HG03159 (cell line): ENCODE measurements at regions not wholly inside any gene's neighbourhood (a gene's known extent, or its start where the extent isn't known, plus 50 kb on each side); places are given as distances from the start of the nearest gene placed in this dataset.

Experiments
- ATAC-seq: cut with Tn5 transposase; IDR thresholded peaks from one replicate; pipeline ENCODE4 v1.9.1; 2021; ENCODE audit warnings: mild to moderate bottlenecking, moderate library complexity; ENCODE audit not compliant: unreplicated experiment

DNA sequence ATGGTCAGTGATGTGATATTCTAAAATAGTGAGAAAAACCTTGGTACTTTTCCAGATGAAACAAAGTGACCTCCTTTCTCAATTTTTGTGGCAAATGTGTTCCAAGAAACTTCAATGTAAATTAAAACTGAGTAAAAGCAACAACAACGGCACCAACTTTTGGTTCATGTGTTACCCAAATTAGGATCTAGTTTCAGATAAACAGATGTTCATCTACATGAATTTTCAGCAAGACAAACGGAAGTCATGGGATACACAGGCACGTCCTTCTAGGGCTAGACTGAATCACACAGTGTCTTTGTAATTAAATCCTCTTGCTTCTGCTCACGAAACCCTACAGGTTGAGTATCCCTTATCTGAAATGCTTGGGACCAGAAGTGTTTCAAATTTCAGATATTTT is 915.2 kb downstream of the TFAP2A start:
- no peak for ATAC-seq

DNA sequence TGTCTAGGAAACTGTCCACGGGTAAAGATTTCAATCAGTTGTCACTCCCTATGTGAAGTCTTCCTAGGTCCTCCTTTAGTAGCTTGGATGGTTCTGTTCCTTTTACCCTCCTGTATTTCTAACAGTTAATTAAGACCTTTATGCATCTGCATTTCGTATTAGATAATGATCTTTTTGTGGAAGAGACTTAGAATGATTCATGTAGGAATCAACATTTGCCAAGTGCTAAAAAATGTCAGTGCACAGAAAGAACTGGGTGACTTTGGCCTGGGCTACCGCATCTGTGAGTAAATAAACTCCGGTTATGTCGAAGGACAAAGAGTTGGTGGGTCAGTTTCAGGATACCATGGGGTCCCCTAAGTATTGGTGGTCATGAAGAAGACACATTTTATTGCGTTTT is 918.0 kb downstream of the TFAP2A start:
- no peak for ATAC-seq

DNA sequence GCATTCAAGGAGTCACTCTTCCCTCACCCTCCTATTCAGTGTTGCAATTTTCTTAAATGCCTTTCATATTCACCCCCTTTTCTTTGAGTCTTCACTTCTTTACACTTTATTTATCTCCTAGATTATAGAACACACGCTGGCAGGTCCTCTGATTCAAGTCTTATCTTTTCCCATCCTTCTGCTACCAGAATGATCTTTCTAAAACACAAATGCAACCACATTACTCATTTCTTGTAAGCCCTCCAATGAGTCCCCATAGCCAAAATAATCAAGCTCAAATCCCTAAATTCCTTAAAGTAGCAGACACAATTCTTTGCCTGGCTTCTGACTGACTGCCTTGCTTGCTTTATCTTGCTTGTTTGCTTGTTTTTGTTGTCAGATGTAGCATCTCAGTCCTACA is 920.0 kb downstream of the TFAP2A start:
- ATAC-seq, result no peak

DNA sequence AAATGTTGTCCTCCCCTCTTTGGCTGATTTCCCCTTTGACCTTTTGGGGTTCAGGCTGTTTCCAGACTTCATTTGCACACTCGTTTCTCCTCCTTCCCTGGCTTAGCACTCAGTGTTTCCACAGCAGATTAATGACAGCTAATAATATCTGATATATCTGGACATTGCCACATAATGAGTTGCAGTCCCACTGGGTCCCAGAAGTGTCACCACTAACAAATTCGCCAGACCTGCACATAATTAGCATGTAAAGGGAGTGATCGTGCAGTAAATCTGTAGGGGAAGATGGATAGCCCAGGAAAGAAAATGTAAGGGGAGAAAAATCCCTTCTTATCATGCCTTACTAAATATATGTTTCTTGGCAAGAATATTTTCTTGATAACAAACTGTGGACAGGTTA is 922.1 kb downstream of the TFAP2A start:
- ATAC-seq, result no peak

DNA sequence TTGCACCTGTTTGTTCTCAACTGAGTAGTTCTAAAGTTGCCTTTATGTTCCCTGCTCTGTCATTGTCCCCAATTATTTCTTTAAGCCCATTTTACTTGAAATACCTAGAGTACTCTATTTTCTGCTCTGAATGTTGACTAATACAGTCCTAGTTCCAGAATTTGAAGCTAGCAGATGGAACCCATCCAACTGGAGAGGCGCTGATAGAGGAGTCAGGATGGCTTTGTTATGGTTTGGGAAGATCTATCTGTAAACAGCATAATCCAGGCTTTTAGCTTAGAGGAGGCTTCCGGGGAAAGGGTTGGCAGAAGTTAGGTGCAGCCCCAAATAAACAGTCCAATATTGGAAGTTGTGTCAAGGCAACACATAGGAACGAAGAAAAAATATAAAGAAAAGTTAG is 927.7 kb downstream of the TFAP2A start:
- no peak for ATAC-seq

DNA sequence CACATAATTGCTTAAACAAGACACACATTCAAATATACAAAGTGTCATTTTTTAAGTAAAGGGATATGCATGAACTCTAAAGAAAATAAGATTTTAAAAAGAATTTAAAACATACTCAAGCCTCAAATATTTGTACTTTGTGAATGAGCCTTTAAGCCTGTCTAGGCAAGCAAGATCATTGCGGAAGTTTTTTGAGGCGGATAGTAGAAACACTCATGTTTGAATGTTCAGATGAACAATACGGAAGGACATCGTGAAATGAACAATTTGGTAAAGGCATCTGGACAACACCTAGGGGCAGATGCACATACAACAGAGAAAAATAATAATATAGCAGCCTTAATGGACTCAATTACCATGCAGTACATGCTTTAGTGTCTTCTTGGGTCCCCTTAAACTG is 928.9 kb downstream of the TFAP2A start:
- no peak for ATAC-seq

DNA sequence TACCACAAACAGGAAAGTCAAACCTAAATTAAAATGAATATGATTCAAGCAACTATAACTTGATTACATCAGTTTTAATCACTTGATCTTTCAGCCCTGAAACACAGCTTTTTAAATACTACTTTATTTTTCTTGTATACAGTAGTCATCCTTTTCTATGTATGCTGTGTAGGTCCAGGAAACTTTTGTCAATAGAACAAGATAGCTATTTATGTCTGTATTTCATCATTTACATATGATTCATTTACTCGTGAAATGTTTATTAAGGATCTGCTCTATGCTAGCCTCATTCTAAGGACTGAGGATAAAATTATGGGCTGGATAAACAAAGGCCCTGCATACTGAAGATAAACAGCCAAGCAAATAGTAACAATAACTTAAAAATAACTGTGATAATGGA is 930.2 kb downstream of the TFAP2A start:
- ATAC-seq, result no peak

DNA sequence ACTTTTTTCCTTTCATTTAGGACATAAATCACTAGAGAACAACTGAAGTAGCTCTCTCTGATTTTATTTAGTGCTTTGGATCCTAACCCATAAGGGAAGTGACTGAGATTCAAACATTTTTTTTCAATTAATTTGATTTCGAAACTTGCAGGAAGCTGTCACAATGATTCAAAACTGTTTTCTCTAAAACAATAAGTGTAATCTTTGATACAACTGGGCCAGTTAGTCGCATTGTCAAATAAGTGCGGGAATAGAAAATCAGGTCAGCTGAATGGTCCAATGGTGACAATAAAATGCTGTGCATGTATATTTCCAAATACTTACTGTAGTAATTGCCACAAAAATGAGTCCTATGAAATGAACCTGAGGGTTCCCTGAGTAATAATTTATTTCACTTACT is 930.8 kb downstream of the TFAP2A start:
- ATAC-seq, result no peak

DNA sequence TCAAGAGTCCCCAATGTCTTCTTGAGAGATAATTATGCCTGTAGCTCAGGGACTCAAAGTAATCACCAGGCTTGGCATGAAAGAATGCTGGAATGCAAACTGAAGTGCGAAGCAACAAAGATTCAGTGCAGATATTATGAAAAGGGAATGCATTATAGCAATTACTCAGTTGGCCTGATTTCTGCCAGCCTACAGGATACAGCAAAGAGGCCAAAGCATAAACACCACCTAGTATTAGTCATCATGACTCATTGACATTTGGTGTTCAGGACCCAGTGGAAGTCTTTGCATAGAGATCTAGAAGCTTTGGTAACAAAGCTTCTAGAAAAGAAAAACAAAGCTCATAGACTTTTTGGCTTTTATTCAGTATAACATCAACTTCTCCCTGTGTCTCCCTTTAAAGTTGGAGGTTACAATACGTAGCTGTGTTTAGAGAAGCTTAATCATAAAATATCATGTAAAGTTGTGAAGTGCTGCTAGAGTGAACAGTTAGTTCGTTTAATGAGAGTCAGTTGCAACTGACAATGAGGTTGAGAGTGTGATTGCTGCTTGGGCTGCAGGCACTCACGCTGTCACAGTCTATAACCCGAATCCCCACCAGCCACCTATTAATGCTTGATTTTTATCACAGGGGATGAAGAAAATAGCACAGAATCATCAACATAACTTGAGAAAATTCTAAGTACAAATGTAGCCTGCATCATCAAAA is 932.7 kb downstream of the TFAP2A start:
- ATAC-seq, result no peak

DNA sequence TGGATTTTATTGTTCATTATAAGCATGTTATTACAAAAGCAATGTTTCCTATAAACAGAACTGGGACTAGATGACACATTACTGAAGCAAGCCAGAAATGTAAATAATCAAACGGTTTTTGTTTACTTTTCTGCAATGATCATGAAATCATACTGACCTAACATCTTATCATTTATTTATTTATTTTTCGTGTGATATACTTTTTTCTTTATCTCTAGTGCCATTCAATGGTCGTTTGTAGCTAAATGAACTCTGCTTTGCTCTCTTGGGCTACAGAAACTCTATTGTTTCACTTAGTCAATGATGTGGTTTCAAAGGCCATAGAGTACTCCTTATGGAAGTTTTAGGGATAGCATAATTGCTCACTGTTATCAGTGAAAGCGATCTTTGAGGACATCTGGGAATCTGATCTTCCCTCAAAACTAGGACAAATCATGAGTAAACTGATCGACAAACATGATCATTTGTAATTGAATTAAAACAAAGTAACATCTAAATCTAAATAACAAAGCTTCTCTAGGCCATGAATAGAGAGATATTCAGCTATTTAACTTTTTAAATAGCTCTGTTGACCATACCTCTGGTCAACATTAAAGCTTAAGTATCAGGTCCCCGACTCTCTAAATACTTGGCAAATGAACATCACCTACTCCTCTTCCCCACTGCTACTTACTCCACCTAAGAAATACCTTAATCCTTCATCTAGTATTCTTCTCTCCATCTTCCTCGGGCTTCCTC is 933.4 kb downstream of the TFAP2A start:
- ATAC-seq, result no peak

DNA sequence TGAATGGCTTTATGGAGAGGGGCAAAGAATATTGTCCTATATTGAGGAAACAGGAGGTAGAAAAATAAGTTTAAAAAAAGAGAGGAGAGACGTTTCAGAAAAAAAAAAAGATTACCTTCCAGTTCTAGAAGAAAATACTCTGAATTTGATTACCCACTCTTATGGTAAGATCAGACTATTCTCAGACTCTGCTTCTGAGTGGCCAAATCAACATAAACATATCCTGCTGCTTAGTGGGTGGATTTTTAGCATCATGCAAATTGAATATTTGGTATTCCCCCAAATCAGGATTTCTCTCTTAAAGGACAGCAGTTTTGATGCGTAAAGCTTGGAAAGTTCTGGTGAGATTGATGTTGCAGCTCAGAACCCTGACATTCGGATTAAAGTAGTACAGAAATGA is 946.6 kb downstream of the TFAP2A start:
- ATAC-seq, result no peak

DNA sequence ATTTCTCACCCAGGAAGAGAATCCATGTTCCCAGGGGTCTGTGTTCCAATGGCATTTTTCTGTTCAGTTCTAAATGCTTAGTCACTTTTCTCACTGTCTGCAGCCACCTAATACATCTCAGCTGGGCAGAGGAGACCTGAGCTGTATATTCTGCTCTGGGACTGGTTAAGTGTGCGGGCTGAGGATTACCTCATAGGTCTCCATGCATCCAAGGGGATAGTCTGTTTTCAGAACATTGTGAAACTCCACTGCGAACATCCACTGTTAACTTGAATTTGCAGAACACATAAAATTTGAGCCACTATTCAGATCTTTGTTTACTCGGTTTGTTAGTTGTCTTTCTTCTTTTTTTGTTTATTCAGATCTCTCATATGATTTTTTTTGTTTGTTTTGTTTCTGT is 947.1 kb downstream of the TFAP2A start:
- no peak for ATAC-seq

DNA sequence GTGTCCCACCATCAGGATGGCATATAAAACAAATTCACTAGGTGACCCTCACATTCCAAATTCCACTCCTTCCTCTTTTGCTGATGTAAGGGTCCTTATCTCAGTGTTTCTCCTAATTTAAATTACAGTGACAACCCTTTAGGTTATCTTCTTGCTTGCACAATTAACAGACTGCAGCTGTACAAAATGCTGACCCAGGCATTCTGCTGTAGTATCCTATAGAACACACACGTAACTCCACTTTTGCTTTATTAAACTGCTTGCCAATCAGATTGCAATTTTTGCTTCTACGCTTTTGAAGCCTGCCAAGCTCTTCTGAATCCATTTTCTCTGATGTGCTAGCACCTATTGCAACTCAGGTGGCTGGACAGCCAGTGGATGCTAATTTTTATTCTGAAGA is 950.3 kb downstream of the TFAP2A start:
- ATAC-seq, result no peak

DNA sequence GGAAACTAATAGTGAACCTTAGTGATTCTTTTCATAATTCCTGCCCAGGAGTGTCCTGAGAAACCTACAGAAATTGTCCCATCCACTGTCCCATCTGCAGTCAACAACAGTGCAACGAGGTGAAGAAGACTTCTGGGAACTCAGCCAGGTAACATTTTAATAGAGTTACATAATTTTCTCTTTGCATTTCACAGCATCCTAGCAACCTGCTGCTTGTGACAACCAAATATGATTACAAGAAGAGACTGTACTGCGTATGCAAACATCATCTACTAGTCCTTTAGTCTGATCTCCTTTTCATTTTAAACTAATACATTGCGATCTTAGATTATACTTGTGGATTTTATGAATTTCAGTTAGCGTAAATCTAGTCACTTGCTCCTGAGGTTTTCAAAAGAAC is 951.6 kb downstream of the TFAP2A start:
- ATAC-seq, result no peak

DNA sequence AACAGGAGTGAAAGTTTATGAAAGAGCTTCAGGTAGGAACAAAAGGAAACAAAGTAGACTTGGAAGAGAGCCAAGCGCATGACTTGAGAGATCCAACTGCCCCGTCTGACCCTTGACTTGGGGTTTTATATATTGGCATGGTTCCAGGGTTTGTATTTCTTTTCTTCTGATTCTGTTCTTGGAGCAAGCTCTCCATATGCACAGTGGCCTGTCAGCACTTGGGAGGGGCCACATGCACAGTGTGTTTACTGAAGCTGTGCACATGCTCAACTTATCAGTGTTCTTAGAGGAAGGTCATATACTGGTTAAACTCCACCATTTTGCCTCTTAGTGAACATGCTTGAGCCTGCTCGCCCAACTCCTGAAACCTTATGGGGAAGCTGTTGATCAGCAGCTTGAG is 953.7 kb downstream of the TFAP2A start:
- no peak for ATAC-seq

DNA sequence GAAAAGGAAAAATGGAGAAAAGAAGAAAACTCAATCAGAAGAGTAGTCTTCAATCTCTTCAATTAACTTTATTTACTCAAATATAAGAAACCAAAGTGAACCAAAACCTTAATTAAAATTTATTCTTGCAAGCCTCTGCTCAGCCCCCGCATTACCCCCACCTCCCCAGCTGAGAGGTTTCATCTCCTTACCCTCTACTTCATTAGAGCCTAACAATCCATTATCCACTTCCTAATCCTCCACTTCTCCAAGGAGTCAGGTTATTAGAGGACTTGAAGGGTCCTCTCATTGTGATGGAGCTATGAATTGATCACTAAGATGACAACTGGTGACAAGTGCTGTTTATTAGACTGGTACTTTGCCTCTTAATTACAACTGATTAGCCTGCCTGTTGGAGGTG is 956.5 kb downstream of the TFAP2A start:
- no peak for ATAC-seq

DNA sequence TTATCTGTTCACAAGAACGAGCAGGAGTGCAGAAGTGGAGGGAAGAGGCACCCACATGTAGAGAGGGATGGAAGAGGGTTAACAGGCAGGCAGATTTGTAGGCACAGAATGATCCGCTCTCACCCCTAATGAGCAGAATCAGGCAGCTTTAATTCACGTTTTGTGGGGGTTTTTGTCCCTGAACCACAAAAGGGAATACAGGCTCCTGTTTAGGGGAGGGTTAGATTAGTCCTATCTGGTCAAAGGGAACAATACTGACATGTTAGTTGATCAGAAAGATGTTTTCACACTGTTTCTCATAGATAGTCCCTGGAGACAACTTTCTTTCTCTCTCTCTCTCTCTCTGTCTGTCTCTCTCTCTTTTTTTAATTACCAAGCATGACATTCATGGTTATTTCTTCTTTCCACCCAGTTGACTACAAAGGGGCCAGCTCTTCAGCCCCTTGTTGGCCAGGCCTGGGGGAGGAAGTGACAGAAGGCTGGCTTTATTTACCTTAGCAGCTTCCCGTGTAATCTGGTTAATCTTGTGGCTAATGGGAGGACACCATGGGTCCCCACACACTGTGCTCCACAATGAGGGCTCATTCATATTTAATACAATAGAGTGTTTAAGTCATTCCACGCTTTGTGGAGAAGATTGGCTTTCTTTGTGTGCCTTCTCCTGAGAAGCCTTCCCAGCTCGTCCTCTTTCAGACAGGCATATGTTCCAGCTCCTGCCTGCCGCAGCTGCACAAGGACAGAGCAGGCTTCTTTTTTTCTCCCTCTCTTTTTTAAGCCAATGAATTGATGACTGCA is 958.8 kb downstream of the TFAP2A start:
- ATAC-seq, result no peak

DNA sequence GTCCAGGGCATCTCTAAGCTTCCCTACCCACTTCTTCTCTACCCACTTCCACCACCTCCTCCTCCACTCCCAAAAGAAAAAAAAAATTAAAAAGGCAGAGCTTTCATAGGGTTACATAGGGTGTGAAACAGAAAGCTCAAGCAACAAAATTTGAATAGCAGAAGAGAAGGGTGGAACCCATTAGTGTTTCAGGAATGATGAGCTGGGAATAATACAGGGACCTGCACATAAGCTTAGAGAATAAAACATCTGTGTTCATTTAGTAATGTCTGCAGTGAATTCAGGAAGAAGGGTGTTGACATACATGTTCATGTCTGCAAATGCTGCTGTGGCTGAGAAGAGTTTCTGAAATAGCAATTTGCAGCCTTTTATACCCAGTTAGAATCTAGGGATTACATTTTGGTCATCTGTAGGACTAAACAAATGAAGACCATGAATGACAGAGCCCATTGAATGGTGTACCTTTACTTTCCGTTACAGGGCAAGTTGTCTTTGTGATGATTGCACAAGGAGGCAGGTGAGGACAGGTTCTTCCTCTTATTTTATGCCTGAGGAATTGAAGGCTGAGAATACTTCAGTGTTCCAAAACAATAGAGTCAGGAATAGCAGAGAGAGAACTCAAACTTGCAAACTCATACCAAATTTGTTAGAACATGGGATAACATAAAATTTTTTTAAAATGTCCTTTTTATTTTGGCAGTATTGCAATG is 975.1 kb downstream of the TFAP2A start:
- ATAC-seq, result no peak

DNA sequence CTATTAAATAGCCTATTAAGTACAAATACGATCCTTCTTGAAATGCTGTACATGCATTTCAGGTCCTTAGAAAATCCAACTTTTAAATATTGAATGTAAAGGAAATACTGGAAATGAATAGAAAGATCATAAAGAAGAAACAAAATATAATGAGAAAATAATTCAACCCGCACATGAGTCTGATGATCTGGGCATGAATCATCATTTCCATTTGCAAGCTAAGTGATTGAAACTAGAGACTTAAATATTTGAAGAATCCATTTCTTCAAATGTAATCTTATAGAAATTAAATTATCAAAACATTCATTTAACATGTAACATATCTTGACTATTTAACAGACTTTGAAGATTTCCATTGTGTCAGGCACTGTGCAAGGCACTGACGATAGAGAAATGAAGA is 977.0 kb downstream of the TFAP2A start:
- no peak for ATAC-seq

DNA sequence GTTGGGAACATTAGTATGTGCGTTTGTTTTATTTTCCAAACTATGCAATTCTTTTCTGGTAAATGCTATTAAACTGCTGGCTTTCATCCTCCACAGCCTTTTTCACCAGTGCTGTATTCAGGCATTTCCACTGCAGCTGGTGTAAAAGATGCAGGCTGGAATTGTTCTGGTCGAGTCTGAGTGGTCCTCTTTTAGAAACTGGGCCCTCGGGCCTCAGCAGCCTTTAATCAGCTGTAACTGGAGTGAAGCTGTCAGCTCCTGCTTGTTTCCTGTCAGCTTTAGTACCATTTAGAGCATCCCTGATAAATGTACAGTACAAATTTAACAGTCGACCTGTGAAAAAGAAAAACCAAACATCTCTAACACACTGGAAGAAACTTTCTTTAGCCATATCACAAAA is 979.6 kb downstream of the TFAP2A start:
- ATAC-seq, result no peak

DNA sequence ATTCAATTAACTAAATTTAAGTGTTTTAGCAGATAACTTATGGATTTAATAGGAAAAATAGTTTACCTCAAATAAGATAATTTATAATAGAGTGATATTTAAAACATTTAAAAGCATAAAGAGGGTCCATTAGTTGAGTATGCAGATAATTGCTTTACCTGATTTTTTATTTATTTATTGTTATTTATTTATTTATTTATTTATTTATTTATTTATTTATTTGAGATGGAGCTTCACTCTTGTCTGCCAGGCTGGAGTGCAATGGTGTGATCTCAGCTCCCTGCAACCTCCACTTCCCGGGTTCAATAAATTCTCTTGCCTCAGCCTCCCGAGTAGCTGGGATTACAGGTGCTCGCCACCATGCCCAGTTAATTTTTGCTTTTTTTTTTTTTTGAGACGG is 982.9 kb downstream of the TFAP2A start:
- no peak for ATAC-seq
